Thymus (tissue), 11 donors: ENCODE measurements at regions not wholly inside any gene's neighbourhood (a gene's known extent, or its start where the extent isn't known, plus 50 kb on each side); places are given as distances from the start of the nearest gene placed in this dataset.

Experiments used
- DNase-seq, 9 donors: peaks; one replicate each; pipeline ENCODE4 v3.0.0-alpha.2; 2013; ENCODE audit warnings: low spot score in 9 of 9, low read depth in 6 of 9, missing footprints in 1 of 9
- H3K27ac ChIP-seq, 2 donors: one replicate each; pipeline ENCODE4 v1.5.1; 2013; ENCODE audit warnings: control low read depth in 1 of 2, low read depth in 1 of 2, low read length in 1 of 2, mild to moderate bottlenecking in 1 of 2, moderate library complexity in 1 of 2
- H3K27me3 ChIP-seq, 2 donors: one replicate each; pipeline ENCODE4 v1.5.1; 2013; ENCODE audit warnings: low read length in 1 of 2; ENCODE audit not compliant: control insufficient read depth in 2 of 2, insufficient read depth in 1 of 2
- H3K36me3 ChIP-seq, 2 donors: one replicate each; pipeline ENCODE4 v1.5.1; 2013; ENCODE audit warnings: low read length in 1 of 2, mild to moderate bottlenecking in 1 of 2, moderate library complexity in 1 of 2; ENCODE audit not compliant: control insufficient read depth in 2 of 2, insufficient read depth in 2 of 2
- H3K4me1 ChIP-seq, 2 donors: one replicate each; pipeline ENCODE4 v1.5.1; 2013; ENCODE audit warnings: low read length in 2 of 2; ENCODE audit not compliant: control insufficient read depth in 2 of 2, insufficient read depth in 2 of 2
- H3K4me3 ChIP-seq, 2 donors: one replicate each; pipeline ENCODE4 v1.5.1; 2013; ENCODE audit warnings: low read length in 2 of 2, control low read depth in 1 of 2, mild to moderate bottlenecking in 1 of 2
- H3K9me3 ChIP-seq, 2 donors: one replicate each; pipeline ENCODE4 v1.5.1; 2013; ENCODE audit warnings: low read length in 1 of 2, mild to moderate bottlenecking in 1 of 2; ENCODE audit not compliant: control insufficient read depth in 2 of 2, insufficient read depth in 1 of 2
- WGBS: extraction: QIAGEN DNeasy Blood & Tissue Kit; methylation state at CpG from one replicate; pipeline ENCODE4 v1.1.7; 2013; 5-methylcytosine and 5-hydroxymethylcytosine counted together
- donor health status: healthy.

DNA sequence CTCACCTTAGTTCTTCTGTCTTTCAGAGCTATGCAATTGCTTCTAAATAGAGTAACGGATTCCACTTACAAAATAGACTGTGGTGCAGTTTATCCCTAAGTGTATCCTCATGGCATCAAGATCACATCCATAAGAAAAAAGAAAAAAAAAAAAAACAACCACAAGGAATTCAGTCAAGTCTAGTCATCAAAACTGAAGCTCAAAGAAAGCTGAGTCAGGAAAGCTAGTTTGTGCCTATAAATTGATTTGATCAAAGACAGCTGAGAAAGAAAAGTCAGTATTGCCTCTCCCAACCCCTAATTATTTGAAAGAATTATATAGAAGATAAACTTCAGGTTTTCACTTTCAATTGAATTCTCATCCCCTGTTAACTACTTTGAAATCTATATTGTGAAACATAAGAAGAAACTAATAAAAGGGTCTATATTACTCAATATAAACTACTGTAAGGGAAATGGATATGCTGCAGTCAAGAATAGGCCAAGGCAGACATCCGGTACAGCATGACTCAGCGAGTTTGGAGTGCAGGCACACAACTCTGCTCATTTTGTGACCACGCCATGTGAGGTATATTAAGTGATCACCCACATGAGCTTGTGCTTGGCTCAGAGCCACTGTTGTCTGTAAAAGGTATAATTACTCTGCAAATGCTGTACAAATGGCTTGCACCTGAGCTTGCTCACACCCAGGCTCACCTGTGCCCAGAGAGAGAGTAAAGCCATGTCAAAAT lies 568.1 kb upstream of the CRIM1 start:
- H3K4me3 ChIP-seq, result no peak overlapping the region
- DNase-seq, result no peak
- WGBS, result 90% methylated on average over 4 of the region's 4 CpGs
- H3K9me3 ChIP-seq, result peaks cover 0 to 8% of the 10 kb centered on the region in 2 donors
- H3K4me1 ChIP-seq, result no peaks in the 10 kb centered on the region
- H3K36me3 ChIP-seq, result no peaks in the 10 kb centered on the region
- no peak overlapping the region for H3K27ac ChIP-seq
- no peaks in the 10 kb centered on the region for H3K27me3 ChIP-seq

DNA sequence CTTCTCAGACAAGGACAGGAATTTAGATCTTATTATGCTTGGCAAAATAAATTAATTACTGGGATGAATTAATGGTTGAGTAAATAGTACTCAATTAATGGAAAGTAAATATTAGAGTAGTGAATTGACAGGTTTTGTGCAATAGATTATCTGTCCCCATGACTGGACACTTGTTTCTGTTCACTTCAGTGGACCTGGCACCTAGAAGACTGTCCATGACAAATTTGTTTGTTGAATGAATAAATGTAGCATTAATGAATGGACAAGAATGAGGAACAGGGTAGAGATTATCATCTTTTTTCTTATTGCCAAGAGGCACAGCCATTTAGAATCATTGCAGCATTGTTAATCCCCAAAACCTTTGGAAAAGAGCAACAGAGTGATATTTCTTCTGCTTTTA lies 570.0 kb upstream of the CRIM1 start:
- no peak for DNase-seq
- Histone ChIP-seq H3K9me3 (peaks cover 0 to 8% of the 10 kb centered on the region in 2 donors), H3K27ac (no peak overlapping the region), H3K36me3 (no peaks in the 10 kb centered on the region), H3K4me3 (no peak overlapping the region), H3K27me3 (no peaks in the 10 kb centered on the region), H3K4me1 (no peaks in the 10 kb centered on the region)

DNA sequence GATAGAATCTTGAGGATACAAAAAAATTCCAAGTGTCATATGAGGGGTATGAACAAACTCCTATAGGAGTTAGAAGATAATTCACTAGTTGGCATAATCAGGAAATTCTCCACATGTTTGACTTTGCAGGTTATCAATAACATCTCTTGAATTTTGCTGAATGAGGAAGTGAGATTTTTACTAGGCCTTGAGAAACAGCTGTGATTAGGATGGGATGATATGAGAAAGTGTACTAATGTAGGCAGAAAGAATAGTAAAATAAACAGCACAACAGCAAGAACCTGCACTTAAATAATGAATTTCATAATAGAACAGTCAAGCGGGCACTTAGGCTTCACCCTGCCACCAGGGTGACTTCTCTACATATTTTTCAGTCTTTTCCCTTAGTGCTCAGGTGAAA lies 570.8 kb upstream of the CRIM1 start:
- WGBS, result 91% methylated on average over 1 of the region's 1 CpG
- Histone ChIP-seq H3K36me3 (no peaks in the 10 kb centered on the region), H3K9me3 (peaks cover 0 to under 1% of the 10 kb centered on the region in 2 donors), H3K27ac (no peak overlapping the region), H3K27me3 (no peaks in the 10 kb centered on the region), H3K4me1 (no peaks in the 10 kb centered on the region), H3K4me3 (no peak overlapping the region)
- DNase-seq, result no peak

DNA sequence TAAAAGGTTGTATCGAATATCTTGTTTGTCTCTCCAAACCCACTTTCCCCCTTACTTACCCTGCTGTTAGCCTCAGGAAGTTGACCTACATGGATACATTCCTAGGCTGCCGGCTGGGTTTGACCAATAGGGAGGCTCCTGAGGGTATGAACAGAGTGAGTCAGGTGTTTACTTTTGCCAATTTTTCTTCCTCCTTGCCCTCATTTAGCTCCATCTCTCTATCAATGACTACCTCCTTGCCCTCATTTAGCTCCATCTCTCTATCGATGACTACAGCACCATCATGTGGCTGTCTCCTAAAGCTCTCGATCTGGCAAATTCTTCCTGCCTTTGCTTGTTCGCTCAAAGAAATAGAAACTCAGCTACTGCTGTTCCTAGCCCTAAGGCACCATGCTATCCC lies 571.9 kb upstream of the CRIM1 start:
- no peak overlapping the region for H3K4me3 ChIP-seq
- no peaks in the 10 kb centered on the region for H3K27me3 ChIP-seq
- H3K36me3 ChIP-seq, result no peaks in the 10 kb centered on the region
- H3K4me1 ChIP-seq, result no peaks in the 10 kb centered on the region
- 91% methylated on average over 5 of the region's 5 CpGs for WGBS
- no peaks in the 10 kb centered on the region for H3K9me3 ChIP-seq
- no peak for DNase-seq
- H3K27ac ChIP-seq, result no peak overlapping the region

DNA sequence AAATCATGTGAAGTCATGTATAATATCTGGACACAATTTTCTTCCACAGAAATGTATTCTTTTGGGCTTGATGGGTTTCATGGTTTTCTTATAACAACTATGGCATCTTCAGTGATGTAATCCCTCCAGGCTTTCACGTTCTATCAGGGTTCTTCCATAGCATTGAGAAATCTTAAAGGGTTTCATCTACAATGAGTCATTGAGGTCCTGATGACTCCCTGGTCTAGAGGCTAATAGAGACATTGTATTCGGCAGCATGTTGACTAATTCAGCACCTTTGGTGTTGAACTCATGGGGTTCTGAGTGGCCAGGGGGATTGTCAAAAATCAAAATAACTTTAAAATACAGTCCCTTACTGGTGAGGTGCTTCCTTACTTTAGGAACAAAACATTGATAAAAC lies 614.0 kb upstream of the CRIM1 start:
- H3K4me1 ChIP-seq, result no peaks in the 10 kb centered on the region
- H3K9me3 ChIP-seq, result no peaks in the 10 kb centered on the region
- H3K27ac ChIP-seq, result no peak overlapping the region
- H3K4me3 ChIP-seq, result no peak overlapping the region
- H3K36me3 ChIP-seq, result no peaks in the 10 kb centered on the region
- WGBS, result 91% methylated on average over 2 of the region's 2 CpGs
- no peak for DNase-seq
- no peaks in the 10 kb centered on the region for H3K27me3 ChIP-seq

DNA sequence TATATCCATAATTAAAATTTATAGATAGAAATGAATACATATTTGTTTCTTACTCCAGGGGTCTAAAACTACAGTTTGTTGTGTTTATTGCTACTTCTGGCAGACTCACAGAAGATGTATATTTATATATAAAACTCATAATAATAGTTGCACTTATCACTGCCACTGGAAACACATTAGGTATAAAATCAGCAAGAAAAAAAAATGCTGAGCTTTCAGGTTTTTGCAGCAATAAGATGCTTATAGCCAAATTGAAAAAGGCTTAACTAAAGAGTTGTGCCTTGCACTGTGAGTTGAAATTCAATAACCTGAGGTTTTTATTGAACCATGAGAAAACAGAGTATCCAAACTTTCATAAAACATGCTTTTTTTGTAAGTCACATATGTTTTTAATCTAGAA lies 623.9 kb upstream of the CRIM1 start:
- Histone ChIP-seq H3K27me3 (no peaks in the 10 kb centered on the region), H3K4me3 (no peak overlapping the region), H3K27ac (no peak overlapping the region), H3K36me3 (no peaks in the 10 kb centered on the region), H3K4me1 (no peaks in the 10 kb centered on the region), H3K9me3 (no peaks in the 10 kb centered on the region)
- DNase-seq, result no peak

DNA sequence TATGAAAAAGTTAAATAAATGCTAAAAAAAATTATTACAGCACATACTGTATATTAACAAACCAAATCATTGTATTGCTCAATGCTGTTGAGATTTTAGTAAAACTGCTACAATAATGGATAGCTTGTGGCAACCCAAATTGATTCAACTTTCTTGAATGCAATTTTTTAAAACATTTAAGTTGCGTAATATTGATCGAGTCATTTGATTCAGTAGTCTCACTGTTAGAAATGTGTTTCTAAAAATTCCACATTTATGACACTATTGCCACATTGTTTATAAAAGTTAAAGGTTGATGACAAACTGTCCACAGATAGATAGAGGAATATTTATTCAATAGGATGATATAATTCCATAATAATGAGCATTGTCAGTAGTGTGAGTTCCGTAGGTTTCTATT lies 640.7 kb upstream of the CRIM1 start:
- Histone ChIP-seq H3K27ac (no peak overlapping the region), H3K36me3 (no peaks in the 10 kb centered on the region), H3K4me3 (no peak overlapping the region), H3K9me3 (no peaks in the 10 kb centered on the region), H3K4me1 (no peaks in the 10 kb centered on the region), H3K27me3 (no peaks in the 10 kb centered on the region)
- DNase-seq, result no peak
- WGBS, result 96% methylated on average over 3 of the region's 3 CpGs

DNA sequence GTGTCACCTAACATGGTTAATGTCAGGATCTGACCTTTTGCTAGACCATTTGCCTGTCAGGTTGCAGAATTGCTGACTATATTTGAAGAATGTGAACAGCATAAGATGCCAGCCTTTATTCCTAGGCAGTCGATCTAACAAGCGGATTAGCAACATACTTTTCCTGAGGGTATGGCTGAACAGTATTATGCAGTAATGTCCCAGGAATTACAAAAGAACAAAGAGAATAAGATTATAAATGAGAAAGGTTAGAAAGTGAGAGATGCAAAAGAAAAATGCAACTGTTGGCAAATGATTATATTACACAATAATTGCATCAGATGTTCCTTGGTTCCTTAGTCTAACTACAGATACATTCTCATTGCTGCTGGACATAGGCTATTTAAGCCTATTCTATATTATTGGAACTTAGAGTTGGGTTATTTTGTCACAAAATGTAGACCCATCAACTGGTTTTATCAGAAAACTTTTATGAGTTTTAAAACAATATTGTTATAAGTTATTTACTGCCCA lies 647.1 kb upstream of the CRIM1 start:
- Histone ChIP-seq H3K36me3 (no peaks in the 10 kb centered on the region), H3K9me3 (no peaks in the 10 kb centered on the region), H3K27ac (no peak overlapping the region), H3K27me3 (no peaks in the 10 kb centered on the region), H3K4me1 (no peaks in the 10 kb centered on the region), H3K4me3 (no peak overlapping the region)
- no peak for DNase-seq
- 95% methylated on average over 2 of the region's 2 CpGs for WGBS

DNA sequence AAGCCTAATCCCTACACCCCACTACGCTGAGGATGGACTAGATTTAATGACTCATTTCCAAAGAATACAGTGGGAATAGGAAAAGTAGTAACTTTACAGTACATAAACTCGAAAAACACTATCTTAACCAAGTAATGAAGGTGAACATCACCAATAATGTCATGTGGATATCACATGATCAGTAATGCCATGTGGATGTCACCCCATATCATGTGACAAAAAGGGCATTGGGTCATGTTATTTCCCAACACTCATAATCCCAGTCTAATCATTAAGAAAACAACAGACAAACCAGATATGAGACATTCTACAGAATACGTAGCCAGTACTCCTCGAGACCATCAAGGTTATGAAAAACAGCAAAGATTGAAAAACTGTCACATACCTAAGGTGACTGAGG lies 667.3 kb upstream of the CRIM1 start:
- H3K9me3 ChIP-seq, result no peaks in the 10 kb centered on the region
- H3K36me3 ChIP-seq, result no peaks in the 10 kb centered on the region
- H3K27ac ChIP-seq, result no peak overlapping the region
- H3K27me3 ChIP-seq, result no peaks in the 10 kb centered on the region
- 86% methylated on average over 4 of the region's 4 CpGs for WGBS
- H3K4me1 ChIP-seq, result no peaks in the 10 kb centered on the region
- H3K4me3 ChIP-seq, result no peak overlapping the region
- no peak for DNase-seq
